ENCODE measurements at regions not wholly inside any gene's neighbourhood (a gene's known extent, or its start where the extent isn't known, plus 50 kb on each side); places are given as distances from the start of the nearest gene placed in this dataset.

DNA sequence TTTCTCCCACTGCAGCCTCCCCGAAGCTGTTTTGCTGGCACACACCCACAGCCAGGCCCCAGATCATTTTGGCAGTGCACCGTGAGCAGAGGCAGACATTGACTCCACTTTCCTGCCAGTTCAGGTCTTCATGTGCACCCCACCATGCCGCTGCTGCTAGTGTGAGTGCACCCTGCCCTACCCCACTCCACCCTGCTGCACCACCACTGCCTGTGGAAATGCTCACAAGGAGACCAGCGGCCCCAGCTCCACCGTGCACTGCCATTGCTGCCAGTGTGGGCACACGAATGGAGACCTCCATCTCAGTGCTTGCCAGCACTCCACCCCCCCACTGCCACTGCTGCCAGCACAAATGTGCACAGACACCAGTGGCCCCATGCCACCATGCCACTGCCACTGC lies 277.6 kb upstream of the ZC4H2 start:
- Histone ChIP-seq H3K27me3 (no peaks in the 10 kb centered on the region), H3K36me3 (no peaks in the 10 kb centered on the region), H3K9me3 (no peaks in the 10 kb centered on the region), H3K4me1 (ENCODE audit: control insufficient read depth in 1 of 2, insufficient read depth in 1 of 2, low read depth in 1 of 2, low read length in 1 of 2) (no peaks in the 10 kb centered on the region), H3K27ac (no peak overlapping the region), H3K4me3 (ENCODE audit: low read depth in 1 of 2, low read length in 1 of 2) (no peak overlapping the region)
- TF ChIP-seq, protein P1, sequence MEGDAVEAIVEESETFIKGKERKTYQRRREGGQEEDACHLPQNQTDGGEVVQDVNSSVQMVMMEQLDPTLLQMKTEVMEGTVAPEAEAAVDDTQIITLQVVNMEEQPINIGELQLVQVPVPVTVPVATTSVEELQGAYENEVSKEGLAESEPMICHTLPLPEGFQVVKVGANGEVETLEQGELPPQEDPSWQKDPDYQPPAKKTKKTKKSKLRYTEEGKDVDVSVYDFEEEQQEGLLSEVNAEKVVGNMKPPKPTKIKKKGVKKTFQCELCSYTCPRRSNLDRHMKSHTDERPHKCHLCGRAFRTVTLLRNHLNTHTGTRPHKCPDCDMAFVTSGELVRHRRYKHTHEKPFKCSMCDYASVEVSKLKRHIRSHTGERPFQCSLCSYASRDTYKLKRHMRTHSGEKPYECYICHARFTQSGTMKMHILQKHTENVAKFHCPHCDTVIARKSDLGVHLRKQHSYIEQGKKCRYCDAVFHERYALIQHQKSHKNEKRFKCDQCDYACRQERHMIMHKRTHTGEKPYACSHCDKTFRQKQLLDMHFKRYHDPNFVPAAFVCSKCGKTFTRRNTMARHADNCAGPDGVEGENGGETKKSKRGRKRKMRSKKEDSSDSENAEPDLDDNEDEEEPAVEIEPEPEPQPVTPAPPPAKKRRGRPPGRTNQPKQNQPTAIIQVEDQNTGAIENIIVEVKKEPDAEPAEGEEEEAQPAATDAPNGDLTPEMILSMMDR (IDR thresholded peaks at IDR 0.05) = no peak

DNA sequence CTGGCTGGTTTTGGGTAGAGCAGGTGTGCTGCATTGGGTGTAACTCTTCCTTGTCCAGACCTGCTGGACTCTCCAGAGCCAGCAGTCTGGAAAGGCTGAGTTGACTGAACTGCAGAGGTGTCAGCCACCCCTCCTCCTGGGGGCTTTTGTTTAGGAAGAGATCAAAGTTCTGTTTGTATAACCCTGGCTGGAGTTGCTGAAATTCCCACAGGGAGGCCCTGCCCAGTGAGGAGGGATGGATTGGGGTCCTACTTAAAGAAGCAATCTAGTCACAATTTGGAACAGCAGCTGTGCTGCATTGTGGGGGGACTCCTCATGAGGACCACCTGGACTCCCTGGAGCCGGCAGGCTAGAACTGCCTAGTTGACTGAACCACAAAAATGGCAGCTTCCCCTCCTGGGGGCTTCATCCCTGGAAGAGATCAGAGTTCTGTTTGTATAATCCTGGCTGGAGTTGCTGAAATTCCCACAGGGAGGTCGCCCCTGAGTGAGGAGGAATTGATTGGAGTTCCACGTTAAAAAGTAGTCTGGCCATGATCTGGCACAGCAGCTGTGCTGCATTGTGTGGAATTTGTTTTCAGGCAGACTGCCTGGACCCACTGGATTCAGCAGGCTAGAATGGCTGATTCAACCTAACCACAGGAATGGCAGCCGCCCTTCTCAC lies 264.9 kb upstream of the ZC4H2 start:
- Histone ChIP-seq H3K27ac (no peak overlapping the region), H3K4me1 (ENCODE audit: control insufficient read depth in 1 of 2, insufficient read depth in 1 of 2, low read depth in 1 of 2, low read length in 1 of 2) (no peaks in the 10 kb centered on the region), H3K9me3 (no peaks in the 10 kb centered on the region), H3K36me3 (no peaks in the 10 kb centered on the region), H3K27me3 (no peaks in the 10 kb centered on the region), H3K4me3 (ENCODE audit: low read depth in 1 of 2, low read length in 1 of 2) (no peak overlapping the region)
- TF ChIP-seq, protein P1 (IDR thresholded peaks at IDR 0.05) = no peak

DNA sequence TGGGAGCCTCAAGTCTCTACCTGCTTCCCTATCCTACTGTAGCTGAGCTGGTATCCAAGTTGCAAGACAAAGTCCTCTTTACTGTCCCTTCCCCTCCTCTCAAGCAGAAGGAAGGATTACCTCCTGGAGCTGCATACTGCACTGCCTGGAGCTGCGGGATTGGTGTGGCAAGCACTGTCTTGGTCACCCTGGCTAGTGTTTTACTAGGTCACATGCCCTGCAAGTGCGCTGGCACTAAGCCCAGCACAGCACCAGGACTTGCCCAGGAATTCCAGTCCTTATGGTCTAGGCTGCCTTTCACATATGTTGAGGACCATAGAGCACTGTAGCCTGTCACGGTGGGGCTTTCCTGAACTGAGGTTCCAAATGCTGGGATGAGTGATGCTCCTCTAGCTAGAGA lies 227.3 kb upstream of the ZC4H2 start:
- Histone ChIP-seq H3K36me3 (no peaks in the 10 kb centered on the region), H3K4me1 (ENCODE audit: control insufficient read depth in 1 of 2, insufficient read depth in 1 of 2, low read depth in 1 of 2, low read length in 1 of 2) (no peaks in the 10 kb centered on the region), H3K27me3 (no peaks in the 10 kb centered on the region), H3K4me3 (ENCODE audit: low read depth in 1 of 2, low read length in 1 of 2) (no peak overlapping the region), H3K27ac (no peak overlapping the region), H3K9me3 (no peaks in the 10 kb centered on the region)
- TF ChIP-seq, protein P1 (IDR thresholded peaks at IDR 0.05) = no peak

DNA sequence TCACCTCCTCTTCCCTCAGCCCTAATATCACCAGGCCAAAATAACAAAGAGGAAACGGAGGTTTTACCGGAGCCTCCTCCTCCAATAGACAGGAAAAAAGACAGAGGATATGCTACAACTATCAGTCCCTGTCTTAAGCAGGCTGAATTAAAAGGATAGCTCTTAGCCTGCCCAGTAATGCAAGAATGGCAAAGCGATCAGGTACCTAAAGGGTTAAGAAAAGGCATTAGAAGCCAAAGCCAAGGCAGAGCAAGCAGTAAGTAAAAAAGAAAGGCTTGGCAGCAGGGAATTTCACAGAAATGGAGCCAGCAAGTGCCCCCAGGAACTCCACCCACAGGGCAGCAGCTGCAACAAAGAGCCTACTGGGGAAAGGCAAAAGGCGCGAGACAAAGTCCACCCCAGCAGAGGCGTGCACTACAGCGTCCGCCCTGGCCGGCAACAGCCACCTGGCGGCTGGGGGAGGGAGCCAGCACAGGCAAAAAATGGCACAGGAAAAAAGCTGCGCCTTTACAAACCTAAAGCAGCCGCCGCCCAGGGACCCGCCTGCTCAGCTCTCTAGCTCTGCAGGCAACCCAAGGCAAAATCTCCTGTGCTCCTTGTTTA lies 220.6 kb upstream of the ZC4H2 start:
- no peaks in the 10 kb centered on the region for H3K9me3 ChIP-seq
- no peak overlapping the region for H3K4me3 ChIP-seq (ENCODE audit: low read depth in 1 of 2, low read length in 1 of 2)
- no peaks in the 10 kb centered on the region for H3K4me1 ChIP-seq (ENCODE audit: control insufficient read depth in 1 of 2, insufficient read depth in 1 of 2, low read depth in 1 of 2, low read length in 1 of 2)
- H3K36me3 ChIP-seq = no peaks in the 10 kb centered on the region
- H3K27ac ChIP-seq = no peak overlapping the region
- H3K27me3 ChIP-seq = no peaks in the 10 kb centered on the region
- TF ChIP-seq, protein P1 (IDR thresholded peaks at IDR 0.05) = no peak

DNA sequence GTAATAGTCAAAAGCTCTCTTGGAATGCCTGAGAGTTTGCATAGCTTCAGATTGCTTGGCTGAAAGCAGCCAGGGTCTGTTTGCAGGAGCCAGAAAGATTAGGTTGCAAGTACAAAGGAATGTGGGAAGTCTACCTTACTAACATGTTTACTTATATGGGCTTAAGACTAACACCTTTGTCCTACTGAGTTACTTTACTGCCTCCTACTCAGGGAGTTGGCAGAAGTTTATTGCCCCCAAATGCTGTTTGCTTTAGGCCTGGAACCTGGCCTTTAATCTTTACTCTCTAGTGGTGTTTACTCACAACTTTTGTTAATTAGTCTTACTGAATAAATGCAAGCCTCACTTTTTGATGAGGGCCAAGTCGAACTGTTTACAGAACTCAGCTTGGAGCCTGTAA lies 219.4 kb upstream of the ZC4H2 start:
- Histone ChIP-seq H3K36me3 (no peaks in the 10 kb centered on the region), H3K9me3 (no peaks in the 10 kb centered on the region), H3K4me1 (ENCODE audit: control insufficient read depth in 1 of 2, insufficient read depth in 1 of 2, low read depth in 1 of 2, low read length in 1 of 2) (no peaks in the 10 kb centered on the region), H3K4me3 (ENCODE audit: low read depth in 1 of 2, low read length in 1 of 2) (no peak overlapping the region), H3K27ac (no peak overlapping the region), H3K27me3 (no peaks in the 10 kb centered on the region)
- TF ChIP-seq, protein P1 (IDR thresholded peaks at IDR 0.05) = no peak
